Sciatic nerve (tissue), 2 donors: ENCODE measurements at regions not wholly inside any gene's neighbourhood (a gene's known extent, or its start where the extent isn't known, plus 50 kb on each side); places are given as distances from the start of the nearest gene placed in this dataset.
"Not testable (repeated sequence)": the region's sequence is repeated elsewhere in the genome, so short reads cannot be mapped to it uniquely, and the experiment has no call there.

Experiments used
- ATAC-seq: fragments of 200-7000 bp; cut with Tn5 transposase; one replicate; pipeline ENCODE4 v1.9.1; 2020; ENCODE audit warnings: mild to moderate bottlenecking, moderate library complexity
- DNase-seq: peaks from one replicate; pipeline ENCODE4 v3.0.0-alpha.2; 2020; ENCODE audit warnings: low spot score
- intact Hi-C: fragments of 100-400 bp; cut with DNase I; formaldehyde crosslinking; loops from one replicate; pipeline ENCODE4 v1.14.2; 2022
- donor health status: DM: no; HTN: no; CAD: no.
- donor health status: DM: no; HTN: no; CAD: no.

GRCh38 chr10:3331187-3331586, 158.6 kb upstream of the PITRM1 start:
- intact Hi-C loops, result no loop called here
- ATAC-seq (no peak), DNase-seq (no peak)

DNA sequence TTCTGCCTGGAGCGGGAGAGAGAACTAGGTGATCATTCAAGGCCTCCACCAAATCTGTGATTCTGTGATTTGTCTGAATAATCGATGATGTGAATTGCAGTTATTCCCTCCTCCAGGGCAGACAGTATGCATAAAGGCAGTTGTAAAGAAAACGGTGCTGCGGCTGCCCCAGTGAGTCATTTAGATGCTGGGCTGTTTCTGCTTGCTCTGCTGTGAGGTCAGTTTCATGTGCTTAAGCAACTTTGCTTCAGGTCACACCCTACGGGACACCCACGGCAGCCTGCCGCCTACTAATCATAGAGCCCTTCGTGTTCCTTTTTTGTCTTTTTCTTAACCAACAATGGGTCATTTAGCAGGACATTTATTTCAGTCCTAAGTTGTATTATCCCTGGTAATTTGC, 158.1 kb upstream of the PITRM1 start:
- ATAC-seq (peak; percentile 86), DNase-seq (no peak)
- intact Hi-C loops, result no loop called here

DNA sequence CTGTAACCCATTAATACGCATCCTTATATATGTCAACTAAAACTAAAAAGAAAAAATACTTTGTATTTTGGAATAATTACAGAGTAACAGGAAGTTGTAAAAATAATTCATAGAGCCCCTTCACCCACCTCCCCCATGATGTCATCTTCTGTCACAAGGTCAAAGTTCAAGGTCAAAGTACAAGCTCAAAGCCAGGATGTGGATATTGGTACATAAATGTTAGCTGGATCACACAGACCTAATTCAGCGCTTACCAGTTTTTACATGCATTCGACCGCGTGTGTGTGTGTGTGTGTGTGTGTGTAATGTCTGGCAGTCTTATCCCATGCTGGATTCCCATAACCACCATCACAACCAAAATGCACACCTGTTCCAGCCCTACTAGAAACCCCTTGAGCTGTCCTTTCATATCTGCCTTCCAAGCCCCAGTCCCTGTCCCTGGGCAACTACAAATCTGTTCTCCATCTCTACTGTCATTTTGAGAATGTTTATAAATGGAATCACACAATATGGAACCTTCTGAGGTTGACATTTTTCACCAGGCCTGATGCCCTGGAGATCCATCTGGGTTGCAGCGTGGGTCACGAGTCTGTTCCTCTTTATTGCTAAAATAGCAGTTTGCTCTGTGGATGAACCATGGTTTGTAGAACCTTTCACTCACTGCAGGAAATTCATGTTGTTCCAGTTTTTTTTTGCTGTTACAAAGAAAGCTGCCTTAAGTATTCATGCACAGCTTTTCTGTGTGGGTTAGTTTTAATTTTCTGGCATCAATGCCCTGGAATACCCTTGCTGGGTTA, 153.6 kb upstream of the PITRM1 start:
- intact Hi-C loops, result no loop called here
- no peak for ATAC-seq
- DNase-seq, result no peak

DNA sequence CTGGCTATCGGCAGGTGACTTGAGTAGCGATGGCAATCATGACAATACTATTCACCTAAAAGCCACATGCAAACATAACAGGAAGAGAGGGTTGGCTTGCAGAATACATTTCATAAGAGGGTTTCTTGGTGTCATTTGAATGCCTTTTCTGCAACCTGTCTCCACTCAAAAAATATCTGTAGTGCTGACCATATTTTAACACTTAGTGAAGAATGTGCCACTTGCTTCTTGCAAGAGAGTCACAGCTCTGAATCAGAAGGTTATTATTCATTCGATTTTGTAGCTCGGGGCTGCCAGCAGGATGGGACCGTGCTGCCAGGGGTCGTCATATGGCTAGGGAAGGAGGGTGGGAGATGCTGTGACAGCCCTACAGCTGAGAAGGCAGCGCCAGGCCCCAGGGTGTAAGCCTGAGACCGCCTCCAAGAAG, 152.0 kb upstream of the PITRM1 start:
- DNase-seq (no peak), ATAC-seq (no peak)
- intact Hi-C loops, result no loop called here

- no peak for DNase-seq
- intact Hi-C loops, result no loop called here
- no peak for ATAC-seq
Observed at GRCh38 chr10:3323865-3324498, 151.4 kb upstream of the PITRM1 start.

GRCh38 chr10:3321123-3321522, 148.5 kb upstream of the PITRM1 start:
- intact Hi-C loops, result no loop called here
- ATAC-seq (no peak), DNase-seq (no peak)

DNA sequence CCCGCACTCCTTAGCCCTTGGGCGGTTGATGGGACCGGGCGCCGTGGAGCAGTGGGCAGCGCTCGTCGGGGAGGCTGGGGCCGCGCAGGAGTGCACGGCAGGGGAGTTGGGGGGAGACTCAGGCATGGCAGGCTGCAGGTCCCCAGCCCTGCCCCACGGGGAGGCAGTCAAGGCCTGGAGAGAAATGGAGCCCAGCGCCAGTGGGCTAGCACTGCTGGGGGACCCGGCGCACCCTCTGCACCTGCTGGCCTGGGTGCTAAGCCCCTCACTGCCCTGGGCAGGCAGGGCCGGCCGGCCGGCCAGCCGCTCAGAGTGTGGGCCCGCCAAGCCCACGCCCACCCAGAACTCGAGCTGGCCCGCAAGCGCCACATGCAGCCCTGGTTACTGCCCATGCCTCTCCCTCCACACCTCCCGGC, 147.2 kb upstream of the PITRM1 start:
- ATAC-seq, result no peak

GRCh38 chr10:3318480-3318807, 145.9 kb upstream of the PITRM1 start:
- ATAC-seq, DNase-seq, intact Hi-C loops: not testable (repeated sequence)

More for the DNA sequence above, 147.2 kb upstream of the PITRM1 start:
- DNase-seq, result no peak
- intact Hi-C loops, result no loop called here

DNA sequence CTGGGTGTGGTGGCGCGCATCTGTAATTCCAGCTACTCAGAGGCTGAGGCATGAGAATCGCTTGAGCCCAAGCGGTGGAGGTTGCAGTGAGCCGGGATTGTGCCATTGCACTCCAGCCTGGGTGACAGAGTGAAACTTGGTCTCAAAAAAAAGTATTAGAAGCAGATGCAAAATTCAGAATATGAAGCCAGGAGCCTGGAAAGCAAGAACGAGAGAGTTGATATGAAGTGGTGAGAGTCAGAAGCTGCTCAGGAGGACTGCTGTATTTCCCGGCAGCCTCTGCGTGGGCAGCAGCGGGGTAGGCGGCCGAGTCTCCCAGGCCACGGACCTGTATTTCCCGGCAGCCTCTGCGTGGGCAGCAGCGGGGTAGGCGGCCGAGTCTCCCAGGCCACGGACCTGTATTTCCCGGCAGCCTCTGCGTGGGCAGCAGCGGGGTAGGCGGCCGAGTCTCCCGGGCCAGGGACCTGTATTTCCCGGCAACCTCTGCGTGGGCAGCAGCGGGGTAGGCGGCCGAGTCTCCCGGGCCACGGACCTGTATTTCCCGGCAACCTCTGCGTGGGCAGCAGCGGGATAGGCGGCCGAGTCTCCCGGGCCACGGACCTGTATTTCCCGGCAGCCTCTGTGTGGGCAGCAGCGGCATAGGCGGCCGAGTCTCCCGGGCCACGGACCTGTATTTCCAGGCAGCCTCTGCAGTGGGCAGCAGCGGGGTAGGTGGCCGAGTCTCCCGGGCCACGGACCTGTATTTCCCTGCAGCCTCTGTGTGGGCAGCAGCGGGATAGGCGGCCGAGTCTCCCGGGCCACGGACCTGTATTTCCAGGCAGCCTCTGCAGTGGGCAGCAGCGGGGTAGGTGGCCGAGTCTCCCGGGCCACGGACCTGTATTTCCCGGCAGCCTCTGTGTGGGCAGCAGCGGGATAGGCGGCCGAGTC, 145.2 kb upstream of the PITRM1 start:
- intact Hi-C loops, DNase-seq, ATAC-seq: not testable (repeated sequence)

- ATAC-seq, intact Hi-C loops, DNase-seq: not testable (repeated sequence)
Observed at GRCh38 chr10:3314445-3315085, 142.0 kb upstream of the PITRM1 start.

DNA sequence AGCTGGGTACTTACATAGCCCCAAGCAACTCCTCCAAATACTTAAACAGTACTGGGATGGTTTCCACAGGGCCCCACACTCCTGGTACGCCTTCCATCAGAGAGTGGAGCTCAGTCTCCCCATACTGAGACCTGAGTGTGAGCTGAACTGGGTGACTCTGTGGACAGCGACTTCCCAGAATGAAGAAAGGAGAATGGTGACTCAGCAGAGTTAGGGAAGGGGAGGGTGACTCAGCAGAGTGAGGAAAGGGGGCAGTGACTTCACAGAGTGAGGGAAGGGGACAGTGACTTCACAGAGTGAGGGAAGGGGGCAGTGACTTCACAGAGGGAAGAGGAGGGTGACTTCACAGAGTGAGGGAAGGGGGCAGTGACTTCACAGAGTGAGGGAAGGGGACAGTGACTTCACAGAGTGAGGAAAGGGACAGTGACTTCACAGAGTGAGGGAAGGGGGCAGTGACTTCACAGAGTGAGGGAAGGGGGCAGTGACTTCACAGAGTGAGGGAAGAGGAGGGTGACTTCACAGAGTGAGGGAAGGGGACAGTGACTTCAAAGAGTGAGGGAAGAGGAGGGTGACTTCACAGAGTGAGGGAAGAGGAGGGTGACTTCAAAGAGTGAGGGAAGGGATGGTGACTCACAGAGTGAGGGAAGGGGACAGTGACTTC, 141.3 kb upstream of the PITRM1 start:
- DNase-seq, intact Hi-C loops: not testable (repeated sequence)
- peak; percentile 17 for ATAC-seq

DNA sequence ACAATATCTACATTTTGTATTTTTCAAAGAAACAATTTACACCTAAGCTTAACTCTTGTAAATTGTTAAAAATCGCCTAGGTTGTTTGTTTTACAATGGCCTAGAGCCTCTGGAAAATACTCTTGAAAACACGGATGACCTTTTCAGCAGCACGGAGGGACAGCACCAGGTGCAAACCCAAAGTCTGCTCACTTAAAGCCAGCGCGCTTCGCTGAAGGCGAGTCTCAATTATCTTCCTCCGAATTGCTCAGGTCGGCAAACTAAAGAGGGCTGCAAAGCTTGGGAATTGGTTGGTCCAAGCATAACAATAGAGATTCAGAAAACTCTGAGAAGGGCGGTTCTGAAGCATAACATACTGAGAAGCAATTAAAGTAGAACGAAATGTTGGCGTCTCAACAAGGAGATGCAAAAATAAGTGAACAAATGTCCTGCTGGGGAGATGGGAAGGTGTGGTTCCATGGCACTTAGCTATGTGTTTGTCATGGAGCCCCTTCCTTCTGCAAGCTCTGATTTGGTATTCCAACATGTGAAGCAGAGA, 139.9 kb upstream of the PITRM1 start:
- intact Hi-C loops, result no loop called here
- DNase-seq, result no peak
- ATAC-seq, result no peak

DNA sequence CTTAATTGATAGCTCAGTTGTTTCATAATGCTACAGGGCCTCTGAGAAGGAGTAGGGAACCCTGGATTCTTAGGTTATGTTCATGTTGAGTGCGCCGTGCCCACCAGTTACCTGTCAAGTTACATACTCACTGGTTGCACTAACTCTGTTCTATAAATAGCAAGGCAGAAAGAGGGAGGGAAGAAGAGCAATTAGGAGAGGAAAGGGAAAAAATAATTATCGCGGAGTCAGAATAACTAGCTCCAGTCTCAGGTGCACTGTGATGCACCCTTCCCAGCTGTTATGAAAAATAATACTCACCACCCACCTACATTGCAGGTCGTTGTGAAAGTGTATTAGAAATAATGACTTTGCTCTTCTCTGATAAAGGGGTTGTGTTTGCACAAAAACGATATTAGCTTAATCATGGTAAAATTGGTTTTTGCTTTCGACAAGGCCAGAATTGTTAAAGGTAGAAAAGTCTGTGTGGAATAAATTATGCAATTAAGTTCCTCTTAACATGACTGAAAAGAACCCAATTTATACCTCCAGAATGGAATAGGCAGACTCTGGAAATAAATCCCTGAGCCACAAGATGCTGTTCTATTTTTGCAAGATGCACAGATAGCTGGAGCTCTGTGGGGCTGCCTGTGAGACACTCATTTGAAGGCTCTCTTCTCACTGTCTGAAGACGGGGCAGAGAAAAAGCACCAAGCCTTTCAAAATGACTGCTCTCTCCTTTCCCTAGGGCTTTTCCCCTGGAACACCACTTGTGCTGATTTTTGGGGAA, 137.6 kb upstream of the PITRM1 start:
- ATAC-seq (no peak), DNase-seq (no peak)
- intact Hi-C loops, result no loop called here

DNA sequence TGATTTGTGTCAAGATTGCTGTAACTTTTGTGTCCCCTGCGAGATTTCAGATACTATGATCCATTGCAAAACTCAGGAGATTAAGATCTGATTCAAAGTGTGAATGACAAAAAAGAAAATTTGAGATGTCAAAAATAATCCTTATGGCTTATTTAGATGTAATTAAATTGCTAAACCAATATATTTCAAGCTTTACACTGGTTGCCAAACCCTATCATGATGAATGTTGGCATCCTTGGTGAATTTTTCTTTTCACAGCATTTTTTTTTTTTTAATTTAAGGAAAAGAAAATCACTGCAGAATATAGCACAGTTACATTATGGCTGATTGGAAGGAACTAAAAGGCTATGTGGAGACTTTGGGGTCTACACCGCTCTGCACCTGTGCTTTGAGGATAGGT, 133.5 kb upstream of the PITRM1 start:
- intact Hi-C loops, result no loop called here
- no peak for DNase-seq
- no peak for ATAC-seq

GRCh38 chr10:3295582-3296151, 123.1 kb upstream of the PITRM1 start:
- DNase-seq (no peak), ATAC-seq (no peak)
- intact Hi-C loops, result no loop called here

DNA sequence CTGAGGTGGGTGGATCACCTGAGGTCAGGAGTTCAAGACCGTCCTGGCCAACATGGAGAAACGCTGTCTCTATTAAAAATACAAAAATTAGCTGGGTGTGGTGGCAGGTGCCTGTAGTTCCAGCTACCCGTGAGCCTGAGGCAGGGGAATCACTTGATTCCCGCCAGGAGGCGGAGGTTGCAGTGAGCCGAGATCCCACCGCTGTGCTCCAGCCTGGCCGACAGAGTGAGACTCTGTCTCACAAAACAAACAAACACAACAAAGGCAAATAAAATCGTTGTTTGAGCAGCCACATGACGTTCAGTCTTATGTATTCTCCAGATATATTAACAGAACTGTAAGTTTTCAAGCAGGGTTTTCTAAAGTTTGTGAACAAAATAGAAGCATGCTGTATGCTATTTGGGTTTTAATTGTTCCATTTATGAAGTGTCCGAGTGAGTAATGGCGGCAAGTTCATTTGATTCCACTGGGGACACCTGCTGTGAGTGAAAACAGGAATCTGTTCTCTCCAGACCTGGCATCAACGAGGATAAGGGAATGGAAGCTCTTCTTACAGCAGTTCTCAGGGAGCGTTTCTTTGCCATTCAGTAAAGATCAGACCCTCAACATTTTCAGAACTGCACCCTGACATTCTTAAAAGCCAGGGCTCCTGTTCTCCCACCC, 122.5 kb upstream of the PITRM1 start:
- intact Hi-C loops, result no loop called here
- DNase-seq (no peak), ATAC-seq (no peak)
